Astrocyte (in vitro differentiated cells and primary cell): ENCODE measurements at regions not wholly inside any gene's neighbourhood (a gene's known extent, or its start where the extent isn't known, plus 50 kb on each side); places are given as distances from the start of the nearest gene placed in this dataset.

Source experiments
- DNase-seq: peaks from one replicate; pipeline ENCODE4 v3.0.0-alpha.2; 2010; ENCODE audit warnings: low read depth
- FAIRE-seq: peaks from 2 replicates; lab custom pipeline; 2011; peaks lifted over from hg19 to GRCh38; lab: Jason Lieb, UNC
- H2AFZ ChIP-seq: 2 replicates; pipeline ENCODE4 v1.6.0; 2012; ENCODE audit warnings: low read depth, low read length, inconsistent platforms
- H3K27ac ChIP-seq: 2 replicates; pipeline ENCODE4 v1.5.1; 2011; ENCODE audit warnings: low read depth, low read length, inconsistent platforms
- H3K27me3 ChIP-seq: 2 replicates; pipeline ENCODE4 v1.6.0; 2011; ENCODE audit warnings: low read length, inconsistent platforms; ENCODE audit not compliant: insufficient read depth
- H3K36me3 ChIP-seq: 2 replicates; pipeline ENCODE4 v1.5.1; 2011; ENCODE audit warnings: low read length, inconsistent platforms; ENCODE audit not compliant: insufficient read depth
- H3K4me1 ChIP-seq: 2 replicates; pipeline ENCODE4 v1.5.1; 2011; ENCODE audit warnings: low read length, inconsistent platforms; ENCODE audit not compliant: insufficient read depth
- H3K4me2 ChIP-seq: 2 replicates; pipeline ENCODE4 v1.6.0; 2012; ENCODE audit warnings: low read length, inconsistent platforms
- H3K4me3 ChIP-seq: 2 replicates; pipeline ENCODE4 v1.5.1; 2011; ENCODE audit warnings: low read depth, mild to moderate bottlenecking, low read length, inconsistent platforms; ENCODE audit not compliant: insufficient read depth
- H3K79me2 ChIP-seq: 2 replicates; pipeline ENCODE4 v1.6.0; 2012; ENCODE audit warnings: mild to moderate bottlenecking, low read length, inconsistent platforms; ENCODE audit not compliant: insufficient read depth
- H3K9ac ChIP-seq: 2 replicates; pipeline ENCODE4 v1.6.0; 2012; ENCODE audit warnings: mild to moderate bottlenecking, low read length, inconsistent platforms
- H3K9me3 ChIP-seq: 2 replicates; pipeline ENCODE4 v1.5.1; 2012; ENCODE audit warnings: low read depth, mild to moderate bottlenecking, low read length, inconsistent platforms; ENCODE audit not compliant: insufficient read depth
- H4K20me1 ChIP-seq: 2 replicates; pipeline ENCODE4 v1.6.0; 2012; ENCODE audit warnings: low read length, inconsistent platforms; ENCODE audit not compliant: insufficient read depth
- H3K27ac Mint-ChIP-seq: one replicate; pipeline ENCODE4 v1.8.0; 2021; ENCODE audit warnings: mild to moderate bottlenecking, mixed read lengths; ENCODE audit not compliant: unreplicated experiment
- H3K27me3 Mint-ChIP-seq: one replicate; pipeline ENCODE4 v1.8.0; 2021; ENCODE audit warnings: low read depth, mixed read lengths; ENCODE audit not compliant: unreplicated experiment
- H3K36me3 Mint-ChIP-seq: one replicate; pipeline ENCODE4 v1.8.0; 2021; ENCODE audit warnings: low read depth, mixed read lengths; ENCODE audit not compliant: unreplicated experiment
- H3K4me1 Mint-ChIP-seq: one replicate; pipeline ENCODE4 v1.8.0; 2021; ENCODE audit warnings: low read depth, mixed read lengths; ENCODE audit not compliant: unreplicated experiment
- H3K4me3 Mint-ChIP-seq: one replicate; pipeline ENCODE4 v1.8.0; 2021; ENCODE audit warnings: mild to moderate bottlenecking, moderate library complexity, mixed read lengths; ENCODE audit not compliant: unreplicated experiment
- H3K9me3 Mint-ChIP-seq: one replicate; pipeline ENCODE4 v1.8.0; 2021; ENCODE audit warnings: mild to moderate bottlenecking, mixed read lengths; ENCODE audit not compliant: unreplicated experiment
- EZH2 ChIP-seq: IDR thresholded peaks from 2 replicates; pipeline ENCODE4 v1.6.1; 2012; ENCODE audit warnings: mild to moderate bottlenecking, low read length, inconsistent platforms; ENCODE audit not compliant: insufficient read depth
- TF ChIP-seq, protein P1 (sequence below): IDR thresholded peaks from 2 replicates; pipeline ENCODE4 v1.5.1; 2011; ENCODE audit warnings: low read depth, mild to moderate bottlenecking, inconsistent platforms, low read length, moderate library complexity; ENCODE audit not compliant: insufficient read depth

GRCh38 chr4:137775701-137776100, 243.4 kb upstream of the PCDH18 start:
- DNase-seq (no peak), FAIRE-seq (no peak)
- Histone ChIP-seq H3K79me2 (no peaks in the 10 kb centered on the region), H3K9ac (no peak overlapping the region), H3K4me2 (no peak overlapping the region), H3K36me3 (no peaks in the 10 kb centered on the region), H3K4me1 (no peaks in the 10 kb centered on the region), H2AFZ (no peak overlapping the region), H3K4me3 (no peak overlapping the region), H3K27ac (no peak overlapping the region), H3K9me3 (no peaks in the 10 kb centered on the region), H4K20me1 (no peaks in the 10 kb centered on the region), H3K27me3 (no peaks in the 10 kb centered on the region)
- no peak overlapping the region for H3K27ac Mint-ChIP-seq
- TF ChIP-seq, protein P1, sequence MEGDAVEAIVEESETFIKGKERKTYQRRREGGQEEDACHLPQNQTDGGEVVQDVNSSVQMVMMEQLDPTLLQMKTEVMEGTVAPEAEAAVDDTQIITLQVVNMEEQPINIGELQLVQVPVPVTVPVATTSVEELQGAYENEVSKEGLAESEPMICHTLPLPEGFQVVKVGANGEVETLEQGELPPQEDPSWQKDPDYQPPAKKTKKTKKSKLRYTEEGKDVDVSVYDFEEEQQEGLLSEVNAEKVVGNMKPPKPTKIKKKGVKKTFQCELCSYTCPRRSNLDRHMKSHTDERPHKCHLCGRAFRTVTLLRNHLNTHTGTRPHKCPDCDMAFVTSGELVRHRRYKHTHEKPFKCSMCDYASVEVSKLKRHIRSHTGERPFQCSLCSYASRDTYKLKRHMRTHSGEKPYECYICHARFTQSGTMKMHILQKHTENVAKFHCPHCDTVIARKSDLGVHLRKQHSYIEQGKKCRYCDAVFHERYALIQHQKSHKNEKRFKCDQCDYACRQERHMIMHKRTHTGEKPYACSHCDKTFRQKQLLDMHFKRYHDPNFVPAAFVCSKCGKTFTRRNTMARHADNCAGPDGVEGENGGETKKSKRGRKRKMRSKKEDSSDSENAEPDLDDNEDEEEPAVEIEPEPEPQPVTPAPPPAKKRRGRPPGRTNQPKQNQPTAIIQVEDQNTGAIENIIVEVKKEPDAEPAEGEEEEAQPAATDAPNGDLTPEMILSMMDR: no peak
- no peak for TF ChIP-seq EZH2
- no peaks in the 10 kb centered on the region for H3K9me3 Mint-ChIP-seq
- H3K27me3 Mint-ChIP-seq: no peaks in the 10 kb centered on the region
- H3K36me3 Mint-ChIP-seq: peaks cover 2% of the 10 kb centered on the region
- no peak overlapping the region for H3K4me3 Mint-ChIP-seq
- no peaks in the 10 kb centered on the region for H3K4me1 Mint-ChIP-seq

GRCh38 chr4:137774501-137774900, 242.2 kb upstream of the PCDH18 start:
- Histone ChIP-seq H3K27ac (no peak overlapping the region), H3K9me3 (no peaks in the 10 kb centered on the region), H3K4me2 (no peak overlapping the region), H3K4me1 (no peaks in the 10 kb centered on the region), H2AFZ (no peak overlapping the region), H3K27me3 (no peaks in the 10 kb centered on the region), H3K79me2 (no peaks in the 10 kb centered on the region), H3K9ac (no peak overlapping the region), H3K4me3 (no peak overlapping the region), H4K20me1 (no peaks in the 10 kb centered on the region), H3K36me3 (no peaks in the 10 kb centered on the region)
- Mint-ChIP-seq H3K27ac (no peak overlapping the region), H3K27me3 (no peaks in the 10 kb centered on the region), H3K4me3 (no peak overlapping the region), H3K4me1 (no peaks in the 10 kb centered on the region), H3K36me3 (no peaks in the 10 kb centered on the region), H3K9me3 (no peaks in the 10 kb centered on the region)
- FAIRE-seq: no peak
- no peak for DNase-seq
- no peak for TF ChIP-seq EZH2
- TF ChIP-seq, protein P1: no peak

DNA sequence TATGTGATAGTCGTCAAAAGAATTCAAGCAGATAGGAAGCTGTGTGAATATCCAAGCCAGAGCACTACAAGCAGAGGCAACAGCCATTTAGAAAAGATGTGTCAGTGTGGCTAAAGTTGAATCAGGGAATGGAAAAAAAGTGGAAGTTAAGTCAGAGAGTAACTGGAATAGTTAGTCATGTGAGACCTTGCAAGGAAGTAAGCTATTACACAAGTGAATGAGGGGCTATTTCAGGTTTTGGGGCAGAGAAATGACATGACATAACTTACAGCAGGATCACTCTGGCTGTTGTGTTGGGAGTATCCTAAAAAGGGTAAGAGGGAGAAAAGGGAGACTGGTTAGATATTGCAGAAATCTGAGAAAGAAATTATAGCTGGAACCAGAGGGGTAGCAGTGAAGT, 236.6 kb upstream of the PCDH18 start:
- FAIRE-seq: no peak
- Mint-ChIP-seq H3K27me3 (no peaks in the 10 kb centered on the region), H3K9me3 (peaks cover 4% of the 10 kb centered on the region)

More for the DNA sequence above, 236.6 kb upstream of the PCDH18 start:
- Histone ChIP-seq H3K36me3 (no peaks in the 10 kb centered on the region), H3K27ac (no peak overlapping the region), H3K9me3 (no peaks in the 10 kb centered on the region), H3K4me2 (no peak overlapping the region), H3K9ac (no peak overlapping the region), H3K4me1 (no peaks in the 10 kb centered on the region), H2AFZ (no peak overlapping the region), H3K4me3 (no peak overlapping the region), H3K79me2 (no peaks in the 10 kb centered on the region), H3K27me3 (no peaks in the 10 kb centered on the region), H4K20me1 (no peaks in the 10 kb centered on the region)
- TF ChIP-seq, protein P1: no peak
- H3K36me3 Mint-ChIP-seq: no peaks in the 10 kb centered on the region
- no peaks in the 10 kb centered on the region for H3K4me1 Mint-ChIP-seq
- no peak overlapping the region for H3K4me3 Mint-ChIP-seq
- DNase-seq: no peak
- H3K27ac Mint-ChIP-seq: no peak overlapping the region
